ENCODE measurements at regions not wholly inside any gene's neighbourhood (a gene's known extent, or its start where the extent isn't known, plus 50 kb on each side); places are given as distances from the start of the nearest gene placed in this dataset.

DNA sequence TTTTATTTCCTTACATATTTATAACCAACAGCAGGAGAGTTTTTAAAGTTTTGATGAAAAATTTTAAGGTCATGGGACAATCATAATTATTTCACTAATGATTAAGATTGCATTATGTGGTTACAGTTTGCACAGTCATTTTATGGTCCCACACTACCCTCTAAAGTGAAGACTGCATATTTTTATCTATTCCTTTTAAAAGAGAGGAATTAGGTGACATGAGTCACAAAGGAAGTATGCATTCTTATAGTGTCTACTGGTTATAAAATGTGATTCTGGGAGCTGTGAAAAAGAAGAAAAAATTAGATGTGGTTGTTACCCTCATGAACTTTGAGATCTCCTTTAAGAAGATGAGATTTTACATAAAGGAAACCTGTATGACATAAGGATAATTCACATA, 87.9 kb upstream of the GRIA1 start:
- H3K27ac Mint-ChIP-seq = no peak overlapping the region
- H3K9me3 ChIP-seq = no peaks in the 10 kb centered on the region
- no peaks in the 10 kb centered on the region for H3K4me1 ChIP-seq (ENCODE audit: control insufficient read depth in 1 of 2, extremely low read depth in 1 of 2, insufficient read depth in 2 of 2, low read length in 2 of 2)
- no peak overlapping the region for H3K27ac ChIP-seq (ENCODE audit: low read length)
- no peaks in the 10 kb centered on the region for H3K36me3 Mint-ChIP-seq
- no peak overlapping the region for H3K4me3 ChIP-seq (ENCODE audit: control insufficient read depth in 1 of 2, extremely low read depth in 1 of 2, low read length in 1 of 2)
- no peaks in the 10 kb centered on the region for H3K27me3 Mint-ChIP-seq
- no peak for DNase-seq
- H3K4me1 Mint-ChIP-seq = no peaks in the 10 kb centered on the region
- no peaks in the 10 kb centered on the region for H3K36me3 ChIP-seq (ENCODE audit: control insufficient read depth in 2 of 2, extremely low read depth in 1 of 2, insufficient read depth in 1 of 2, low read length in 1 of 2)
- H3K27me3 ChIP-seq (replicated peaks in 1 of 2; ENCODE audit: control insufficient read depth in 2 of 2, extremely low read depth in 1 of 2, insufficient read depth in 2 of 2, low read length in 1 of 2) = no peaks in the 10 kb centered on the region
- no peak overlapping the region for H3K4me3 Mint-ChIP-seq
- no peak for ATAC-seq (replicated peaks in 1 of 4)
- ChIA-PET POLR2A (no interaction called here), CTCF (no interaction called here)
- H3K9me3 Mint-ChIP-seq = peaks cover 0 to 6% (median 3%) of the 10 kb centered on the region in 3 donors

DNA sequence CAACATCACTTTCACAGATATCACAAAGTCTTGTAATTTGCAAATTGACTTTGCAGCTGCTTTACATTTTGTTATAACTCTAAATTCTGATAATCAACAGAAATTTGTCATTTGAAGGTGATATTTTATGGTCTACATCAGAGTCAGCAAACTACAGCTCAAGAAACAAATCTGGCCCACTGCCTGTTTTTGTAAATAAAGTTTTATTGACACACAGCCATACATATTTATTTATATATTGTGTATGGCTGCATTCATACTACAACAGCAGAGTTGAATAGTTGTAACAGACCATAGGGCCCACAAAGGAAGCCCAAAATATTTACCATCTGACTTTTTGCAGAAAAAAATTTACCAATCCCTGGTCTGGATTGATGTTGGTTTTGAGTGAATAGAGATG, 87.0 kb upstream of the GRIA1 start:
- POLR2A ChIA-PET = no interaction called here
- CTCF ChIA-PET = no interaction called here
- peaks cover 0 to 9% (median 0%) of the 10 kb centered on the region in 3 donors for H3K9me3 Mint-ChIP-seq
- Histone ChIP-seq H3K27ac (ENCODE audit: low read length) (no peak overlapping the region), H3K4me1 (ENCODE audit: control insufficient read depth in 1 of 2, extremely low read depth in 1 of 2, insufficient read depth in 2 of 2, low read length in 2 of 2) (no peaks in the 10 kb centered on the region), H3K9me3 (no peaks in the 10 kb centered on the region), H3K27me3 (replicated peaks in 1 of 2; ENCODE audit: control insufficient read depth in 2 of 2, extremely low read depth in 1 of 2, insufficient read depth in 2 of 2, low read length in 1 of 2) (no peaks in the 10 kb centered on the region), H3K4me3 (ENCODE audit: control insufficient read depth in 1 of 2, extremely low read depth in 1 of 2, low read length in 1 of 2) (no peak overlapping the region), H3K36me3 (ENCODE audit: control insufficient read depth in 2 of 2, extremely low read depth in 1 of 2, insufficient read depth in 1 of 2, low read length in 1 of 2) (no peaks in the 10 kb centered on the region)
- DNase-seq (no peak), ATAC-seq (replicated peaks in 1 of 4) (no peak)
- H3K4me3 Mint-ChIP-seq = no peak overlapping the region
- no peak overlapping the region for H3K27ac Mint-ChIP-seq
- H3K4me1 Mint-ChIP-seq = no peaks in the 10 kb centered on the region
- no peaks in the 10 kb centered on the region for H3K27me3 Mint-ChIP-seq
- H3K36me3 Mint-ChIP-seq = no peaks in the 10 kb centered on the region

DNA sequence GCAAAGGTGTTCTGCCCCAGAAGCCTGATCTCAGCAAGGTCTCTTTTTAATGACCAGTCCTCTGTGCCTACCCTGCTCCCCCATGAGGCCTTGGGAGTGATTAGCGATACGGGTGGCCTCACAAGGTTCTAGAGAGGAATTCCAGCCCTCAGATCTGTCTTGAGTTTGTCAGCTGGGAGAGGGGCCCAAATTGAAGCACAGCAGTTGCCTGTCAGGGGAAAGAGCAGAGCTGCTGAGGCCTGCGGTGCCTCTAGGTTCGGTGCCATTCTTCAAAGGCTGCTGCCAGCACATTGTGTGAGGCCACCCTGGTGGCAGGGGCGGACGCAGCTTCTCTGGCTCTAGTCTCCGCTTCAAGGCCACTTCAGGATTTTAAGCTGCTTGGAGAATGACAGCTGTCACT, 85.7 kb upstream of the GRIA1 start:
- Mint-ChIP-seq H3K27me3 (no peaks in the 10 kb centered on the region), H3K4me1 (no peaks in the 10 kb centered on the region), H3K4me3 (no peak overlapping the region), H3K27ac (no peak overlapping the region), H3K9me3 (peaks cover 0 to 9% (median 0%) of the 10 kb centered on the region in 3 donors), H3K36me3 (no peaks in the 10 kb centered on the region)
- POLR2A ChIA-PET = no interaction called here
- Histone ChIP-seq H3K27me3 (replicated peaks in 1 of 2; ENCODE audit: control insufficient read depth in 2 of 2, extremely low read depth in 1 of 2, insufficient read depth in 2 of 2, low read length in 1 of 2) (no peaks in the 10 kb centered on the region), H3K4me1 (ENCODE audit: control insufficient read depth in 1 of 2, extremely low read depth in 1 of 2, insufficient read depth in 2 of 2, low read length in 2 of 2) (no peaks in the 10 kb centered on the region), H3K9me3 (no peaks in the 10 kb centered on the region), H3K4me3 (ENCODE audit: control insufficient read depth in 1 of 2, extremely low read depth in 1 of 2, low read length in 1 of 2) (no peak overlapping the region), H3K36me3 (ENCODE audit: control insufficient read depth in 2 of 2, extremely low read depth in 1 of 2, insufficient read depth in 1 of 2, low read length in 1 of 2) (no peaks in the 10 kb centered on the region), H3K27ac (ENCODE audit: low read length) (no peak overlapping the region)
- CTCF ChIA-PET = no interaction called here
- 59% methylated on average over 7 of the region's 7 CpGs for WGBS (ENCODE audit: insufficient coverage)
- ATAC-seq (replicated peaks in 1 of 4) (no peak), DNase-seq (no peak)

DNA sequence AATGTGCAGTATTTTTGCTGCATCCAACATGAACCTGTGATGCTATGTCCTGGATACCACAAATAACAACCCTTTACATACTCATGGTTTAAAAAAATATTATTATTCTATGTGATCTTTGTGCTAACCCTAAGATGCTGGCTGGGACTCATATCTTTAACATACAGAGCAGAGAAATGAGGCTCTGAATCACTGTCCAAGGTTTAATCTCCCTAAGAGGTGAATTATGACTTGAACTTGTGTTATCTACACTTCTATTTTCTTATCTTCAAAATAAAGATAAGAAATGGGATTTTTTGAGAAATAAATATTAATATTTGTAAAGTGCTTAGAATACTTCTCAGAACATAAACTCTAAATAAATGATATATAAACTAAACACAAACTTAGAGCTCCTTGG, 68.8 kb upstream of the GRIA1 start:
- Histone ChIP-seq H3K4me3 (ENCODE audit: control insufficient read depth in 1 of 2, extremely low read depth in 1 of 2, low read length in 1 of 2) (no peak overlapping the region), H3K36me3 (ENCODE audit: control insufficient read depth in 2 of 2, extremely low read depth in 1 of 2, insufficient read depth in 1 of 2, low read length in 1 of 2) (no peaks in the 10 kb centered on the region), H3K4me1 (ENCODE audit: control insufficient read depth in 1 of 2, extremely low read depth in 1 of 2, insufficient read depth in 2 of 2, low read length in 2 of 2) (no peaks in the 10 kb centered on the region), H3K27ac (ENCODE audit: low read length) (no peak overlapping the region), H3K9me3 (no peaks in the 10 kb centered on the region), H3K27me3 (replicated peaks in 1 of 2; ENCODE audit: control insufficient read depth in 2 of 2, extremely low read depth in 1 of 2, insufficient read depth in 2 of 2, low read length in 1 of 2) (no peaks in the 10 kb centered on the region)
- Mint-ChIP-seq H3K36me3 (no peaks in the 10 kb centered on the region), H3K4me1 (no peaks in the 10 kb centered on the region), H3K27me3 (no peaks in the 10 kb centered on the region), H3K27ac (no peak overlapping the region), H3K4me3 (no peak overlapping the region), H3K9me3 (peaks cover 0 to 16% (median 4%) of the 10 kb centered on the region in 3 donors)
- ATAC-seq (replicated peaks in 1 of 4) = no peak
- POLR2A ChIA-PET = no interaction called here
- CTCF ChIA-PET = no interaction called here
- DNase-seq = no peak

DNA sequence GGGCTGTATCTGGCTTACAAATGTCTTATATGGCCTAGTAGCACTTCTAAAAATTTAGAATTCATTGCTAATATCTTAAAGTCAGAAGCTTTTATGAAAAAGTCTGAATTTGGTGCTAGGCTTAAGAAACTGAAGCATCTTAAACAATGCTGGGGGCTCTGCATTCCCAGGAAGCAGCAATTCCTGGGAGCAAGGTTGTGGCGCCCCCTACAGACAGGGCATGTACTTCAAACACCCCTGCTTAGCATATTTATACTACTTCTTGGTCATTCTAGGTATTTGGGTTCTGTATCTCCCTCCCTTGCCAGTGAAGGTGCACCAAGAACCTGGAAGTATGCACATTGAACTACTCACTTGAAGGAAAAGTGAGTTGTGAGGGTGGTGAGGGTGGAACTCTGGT, 64.6 kb upstream of the GRIA1 start:
- H3K9me3 Mint-ChIP-seq = peaks cover 0 to 8% (median 6%) of the 10 kb centered on the region in 3 donors
- no CpG with 5 or more reads among the region's 1 CpG for WGBS (ENCODE audit: insufficient coverage)
- Histone ChIP-seq H3K27ac (ENCODE audit: low read length) (no peak overlapping the region), H3K36me3 (ENCODE audit: control insufficient read depth in 2 of 2, extremely low read depth in 1 of 2, insufficient read depth in 1 of 2, low read length in 1 of 2) (no peaks in the 10 kb centered on the region), H3K4me1 (ENCODE audit: control insufficient read depth in 1 of 2, extremely low read depth in 1 of 2, insufficient read depth in 2 of 2, low read length in 2 of 2) (no peaks in the 10 kb centered on the region), H3K27me3 (replicated peaks in 1 of 2; ENCODE audit: control insufficient read depth in 2 of 2, extremely low read depth in 1 of 2, insufficient read depth in 2 of 2, low read length in 1 of 2) (no peaks in the 10 kb centered on the region), H3K9me3 (no peaks in the 10 kb centered on the region), H3K4me3 (ENCODE audit: control insufficient read depth in 1 of 2, extremely low read depth in 1 of 2, low read length in 1 of 2) (no peak overlapping the region)
- no peak overlapping the region for H3K4me3 Mint-ChIP-seq
- ATAC-seq (replicated peaks in 1 of 4) (no peak), DNase-seq (no peak)
- no peaks in the 10 kb centered on the region for H3K36me3 Mint-ChIP-seq
- no peak overlapping the region for H3K27ac Mint-ChIP-seq
- ChIA-PET POLR2A (no interaction called here), CTCF (no interaction called here)
- no peaks in the 10 kb centered on the region for H3K27me3 Mint-ChIP-seq
- H3K4me1 Mint-ChIP-seq = no peaks in the 10 kb centered on the region

DNA sequence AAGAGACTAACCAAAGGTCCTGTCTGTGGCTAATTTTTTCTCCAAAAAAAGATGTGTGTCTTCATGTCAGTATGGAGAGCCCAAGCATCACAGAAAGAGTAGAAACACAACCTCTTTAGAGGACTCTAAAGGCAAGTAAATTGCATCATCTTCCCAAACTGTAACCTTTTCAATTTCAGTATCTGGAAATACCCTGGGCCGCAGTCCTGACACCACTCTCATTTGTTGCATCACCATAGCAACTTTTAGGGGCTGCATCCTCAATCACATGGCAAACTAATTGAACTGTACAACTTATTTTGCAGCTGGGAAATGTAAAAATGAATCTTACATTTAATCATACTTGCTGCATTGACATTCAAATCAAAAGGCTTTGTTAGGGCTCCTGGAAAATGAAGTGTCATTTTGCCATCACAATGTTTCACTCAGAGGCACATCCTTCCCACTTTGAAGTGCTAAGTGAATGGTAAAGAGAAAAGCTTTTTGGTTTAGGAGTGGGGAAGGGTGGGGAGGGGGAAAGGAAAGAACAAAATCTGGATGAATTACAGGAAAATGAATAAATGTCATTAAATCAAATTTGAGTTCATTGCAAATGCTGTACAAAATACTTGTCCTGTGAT, 60.6 kb upstream of the GRIA1 start:
- Histone ChIP-seq H3K36me3 (ENCODE audit: control insufficient read depth in 2 of 2, extremely low read depth in 1 of 2, insufficient read depth in 1 of 2, low read length in 1 of 2) (no peaks in the 10 kb centered on the region), H3K27ac (ENCODE audit: low read length) (no peak overlapping the region), H3K9me3 (no peaks in the 10 kb centered on the region), H3K4me1 (ENCODE audit: control insufficient read depth in 1 of 2, extremely low read depth in 1 of 2, insufficient read depth in 2 of 2, low read length in 2 of 2) (no peaks in the 10 kb centered on the region), H3K27me3 (replicated peaks in 1 of 2; ENCODE audit: control insufficient read depth in 2 of 2, extremely low read depth in 1 of 2, insufficient read depth in 2 of 2, low read length in 1 of 2) (no peaks in the 10 kb centered on the region), H3K4me3 (ENCODE audit: control insufficient read depth in 1 of 2, extremely low read depth in 1 of 2, low read length in 1 of 2) (no peak overlapping the region)
- H3K9me3 Mint-ChIP-seq = peaks cover 0 to 3% (median 2%) of the 10 kb centered on the region in 3 donors
- peaks cover 0 to 2% of the 10 kb centered on the region in 2 donors for H3K27me3 Mint-ChIP-seq
- no peaks in the 10 kb centered on the region for H3K4me1 Mint-ChIP-seq
- ChIA-PET POLR2A (no interaction called here), CTCF (no interaction called here)
- no peak overlapping the region for H3K4me3 Mint-ChIP-seq
- no peak for ATAC-seq (replicated peaks in 1 of 4)
- H3K36me3 Mint-ChIP-seq = no peaks in the 10 kb centered on the region
- no peak for DNase-seq
- no CpG with 5 or more reads among the region's 1 CpG for WGBS (ENCODE audit: insufficient coverage)
- H3K27ac Mint-ChIP-seq = no peak overlapping the region

DNA sequence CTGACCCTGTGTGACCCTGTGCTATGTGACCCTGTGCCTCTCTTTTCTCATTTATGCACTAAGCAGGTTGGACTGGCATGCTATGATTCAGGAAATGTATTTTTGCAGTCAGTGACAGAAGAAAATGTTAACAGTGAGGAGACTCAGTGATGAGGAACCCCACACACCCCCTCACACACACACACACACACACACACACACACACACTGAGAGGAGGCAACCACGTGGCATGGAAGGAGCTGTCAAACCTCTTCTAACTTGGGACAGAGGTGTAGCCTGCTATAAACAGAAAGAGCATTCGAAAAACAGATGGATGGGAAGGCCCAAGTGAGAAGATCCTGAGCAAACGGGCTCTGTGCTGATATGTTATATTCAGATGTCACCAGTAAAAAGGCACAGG, 57.9 kb upstream of the GRIA1 start:
- Mint-ChIP-seq H3K27me3 (peaks cover 0 to 2% of the 10 kb centered on the region in 2 donors), H3K9me3 (no peaks in the 10 kb centered on the region), H3K4me3 (no peak overlapping the region), H3K36me3 (no peaks in the 10 kb centered on the region), H3K27ac (no peak overlapping the region), H3K4me1 (no peaks in the 10 kb centered on the region)
- 54% methylated on average over 2 of the region's 3 CpGs for WGBS (ENCODE audit: insufficient coverage)
- no peak for DNase-seq
- POLR2A ChIA-PET = no interaction called here
- Histone ChIP-seq H3K9me3 (no peaks in the 10 kb centered on the region), H3K27ac (ENCODE audit: low read length) (no peak overlapping the region), H3K4me1 (ENCODE audit: control insufficient read depth in 1 of 2, extremely low read depth in 1 of 2, insufficient read depth in 2 of 2, low read length in 2 of 2) (no peaks in the 10 kb centered on the region), H3K36me3 (ENCODE audit: control insufficient read depth in 2 of 2, extremely low read depth in 1 of 2, insufficient read depth in 1 of 2, low read length in 1 of 2) (no peaks in the 10 kb centered on the region), H3K27me3 (replicated peaks in 1 of 2; ENCODE audit: control insufficient read depth in 2 of 2, extremely low read depth in 1 of 2, insufficient read depth in 2 of 2, low read length in 1 of 2) (no peaks in the 10 kb centered on the region), H3K4me3 (ENCODE audit: control insufficient read depth in 1 of 2, extremely low read depth in 1 of 2, low read length in 1 of 2) (no peak overlapping the region)
- CTCF ChIA-PET = no interaction called here
- ATAC-seq (replicated peaks in 1 of 4) = no peak
